HG03280 (cell line): ENCODE measurements at regions not wholly inside any gene's neighbourhood (a gene's known extent, or its start where the extent isn't known, plus 50 kb on each side); places are given as distances from the start of the nearest gene placed in this dataset.

Experiments
- ATAC-seq: cut with Tn5 transposase; IDR thresholded peaks from one replicate; pipeline ENCODE4 v1.9.1; 2021; ENCODE audit warnings: mild to moderate bottlenecking, moderate library complexity; ENCODE audit not compliant: unreplicated experiment

GRCh38 chr11:15757048-15757698 lies 599.2 kb downstream of the SOX6 start:
- no peak for ATAC-seq

GRCh38 chr11:15758857-15759465 lies 597.4 kb downstream of the SOX6 start:
- no peak for ATAC-seq

DNA sequence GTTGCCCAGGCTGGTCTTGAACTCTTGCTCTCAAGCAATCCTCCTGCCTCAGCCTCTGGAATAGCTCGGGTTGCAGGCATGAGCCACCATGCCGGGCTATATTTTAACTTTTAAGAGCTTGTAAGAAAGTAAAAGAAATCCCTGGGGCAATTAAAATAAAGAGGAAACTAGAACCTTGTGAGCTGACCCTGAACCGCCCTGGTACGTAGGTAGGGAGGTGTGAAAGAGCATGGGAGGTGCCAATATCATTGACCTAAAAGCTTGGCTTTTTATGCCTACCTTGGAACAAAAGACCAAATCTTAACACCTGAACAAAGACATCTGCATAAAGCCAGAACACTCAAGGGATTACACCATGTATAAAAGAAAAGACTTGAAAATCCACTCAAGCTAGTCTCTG lies 595.1 kb downstream of the SOX6 start:
- no peak for ATAC-seq

- no peak for ATAC-seq
These were observed 592.0 kb downstream of the SOX6 start for GRCh38 chr11:15764326-15764725.

- ATAC-seq: no peak
These were observed 591.4 kb downstream of the SOX6 start for GRCh38 chr11:15764948-15765347.

- ATAC-seq: no peak
These were observed 590.8 kb downstream of the SOX6 start for GRCh38 chr11:15765530-15765929.

GRCh38 chr11:15768321-15768720 lies 588.0 kb downstream of the SOX6 start:
- no peak for ATAC-seq

- no peak for ATAC-seq
These were observed 587.1 kb downstream of the SOX6 start for GRCh38 chr11:15769203-15769602.

GRCh38 chr11:15770798-15771414 lies 585.4 kb downstream of the SOX6 start:
- ATAC-seq: peak; percentile 72

- no peak for ATAC-seq
These were observed 583.8 kb downstream of the SOX6 start for GRCh38 chr11:15772547-15772946.

DNA sequence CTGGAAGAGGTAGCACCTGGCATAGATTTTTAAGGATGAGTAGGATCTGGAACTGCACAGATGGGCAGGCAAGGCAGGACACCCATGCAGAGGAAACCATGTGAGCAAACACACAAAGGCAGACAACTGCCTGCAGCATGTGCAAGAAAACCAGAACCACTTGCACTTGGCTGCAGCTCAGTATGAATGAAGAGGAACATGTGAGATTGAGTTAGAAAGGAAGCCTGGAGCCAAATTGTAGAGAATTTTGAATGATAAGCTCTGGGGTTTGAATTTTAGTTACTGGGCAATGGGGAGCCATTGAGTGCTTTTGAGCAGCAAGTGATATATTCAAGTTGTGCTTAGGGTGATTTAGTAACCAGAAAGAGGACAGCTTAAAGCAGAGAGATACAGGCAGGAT lies 583.4 kb downstream of the SOX6 start:
- no peak for ATAC-seq

DNA sequence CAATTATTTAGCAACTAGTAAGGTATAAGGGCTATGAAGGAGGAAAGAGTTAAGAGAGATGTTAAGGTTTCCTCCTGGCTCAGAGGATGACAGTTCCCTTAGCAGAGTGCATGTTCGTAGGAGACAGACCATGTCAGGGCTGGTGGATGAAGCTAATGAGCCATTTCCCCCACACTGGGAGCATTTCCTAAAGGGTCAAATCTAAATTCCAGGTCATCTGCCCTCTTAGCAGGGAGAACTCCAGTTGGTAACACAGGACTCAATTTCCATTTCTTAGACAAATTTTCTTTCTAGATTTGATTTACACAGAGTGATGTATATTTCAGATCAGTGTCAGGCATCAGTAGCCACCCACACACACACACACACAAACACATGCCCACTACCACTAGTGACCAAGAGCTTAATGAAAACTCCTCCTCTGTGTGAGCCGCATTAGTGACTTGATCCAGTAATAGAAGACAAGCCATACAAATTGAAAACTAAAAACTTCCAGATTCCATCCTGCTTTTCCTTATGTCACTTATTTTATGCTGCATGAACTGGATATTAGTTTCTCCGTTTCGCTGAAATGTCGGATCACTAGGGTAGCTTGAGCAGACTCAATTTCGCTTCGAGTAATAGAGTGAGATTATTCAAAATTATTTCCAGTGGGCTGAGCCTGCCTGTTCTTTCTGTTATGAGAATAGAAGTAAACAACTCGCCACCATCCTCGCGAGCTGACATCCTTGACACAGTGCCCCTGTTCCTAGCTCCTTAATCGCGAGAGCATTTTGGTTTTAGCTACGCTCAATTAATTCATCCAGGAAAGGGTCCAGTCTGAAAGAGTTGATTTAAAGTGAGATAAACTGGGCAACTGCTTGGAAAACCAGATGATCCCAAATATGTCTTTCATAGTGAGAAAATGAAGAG lies 582.6 kb downstream of the SOX6 start:
- no peak for ATAC-seq

GRCh38 chr11:15774388-15774939 lies 581.9 kb downstream of the SOX6 start:
- no peak for ATAC-seq

DNA sequence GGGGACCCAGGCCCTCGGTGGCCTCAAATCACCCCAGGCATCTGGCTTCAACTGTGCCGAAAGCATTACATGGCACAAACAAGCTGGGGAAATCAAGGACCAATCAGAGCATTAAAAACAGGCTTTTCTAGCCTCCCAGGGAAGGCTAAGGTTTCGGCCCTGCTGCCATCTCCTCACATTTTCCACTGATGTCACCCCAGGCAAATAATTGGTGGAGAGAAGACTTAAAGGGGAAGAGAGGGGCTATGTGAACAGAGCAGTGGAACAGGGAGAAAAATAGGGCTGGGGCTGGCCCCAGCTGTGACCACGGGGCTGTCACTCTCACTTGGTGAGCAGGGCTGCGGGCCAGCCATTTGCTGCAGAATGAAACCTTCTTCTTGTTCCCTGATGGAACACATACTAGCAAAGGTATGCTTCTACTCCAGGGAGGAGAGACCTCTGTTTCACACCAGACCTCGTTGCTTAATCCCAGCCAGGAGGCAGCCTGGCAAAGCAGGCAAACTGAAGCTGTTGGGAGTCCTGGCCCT lies 581.3 kb downstream of the SOX6 start:
- ATAC-seq: no peak

GRCh38 chr11:15775797-15776196 lies 580.5 kb downstream of the SOX6 start:
- ATAC-seq: no peak

- ATAC-seq: no peak
These were observed 580.0 kb downstream of the SOX6 start for GRCh38 chr11:15776366-15776765.

DNA sequence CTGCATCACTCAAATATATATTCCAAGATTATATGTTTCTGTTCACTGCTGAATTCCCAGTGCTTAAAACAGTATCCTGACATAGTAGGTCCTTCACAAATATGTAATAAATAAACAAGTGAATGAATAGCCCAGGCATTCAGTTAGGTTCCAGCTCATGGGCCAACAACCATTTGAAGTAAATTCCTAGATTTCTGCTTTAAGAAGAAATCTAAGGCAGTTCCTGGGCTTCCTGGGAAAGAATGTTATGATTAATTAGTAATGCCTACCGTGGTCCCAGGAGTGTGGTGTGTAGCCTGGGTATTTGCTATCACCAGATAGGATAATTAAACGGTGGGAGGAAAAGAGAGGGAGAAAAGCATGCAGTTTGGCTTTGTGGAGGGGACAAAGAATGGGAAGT lies 576.8 kb downstream of the SOX6 start:
- ATAC-seq: no peak

GRCh38 chr11:15780382-15780781 lies 576.0 kb downstream of the SOX6 start:
- no peak for ATAC-seq

- no peak for ATAC-seq
These were observed 575.5 kb downstream of the SOX6 start for GRCh38 chr11:15780837-15781236.

DNA sequence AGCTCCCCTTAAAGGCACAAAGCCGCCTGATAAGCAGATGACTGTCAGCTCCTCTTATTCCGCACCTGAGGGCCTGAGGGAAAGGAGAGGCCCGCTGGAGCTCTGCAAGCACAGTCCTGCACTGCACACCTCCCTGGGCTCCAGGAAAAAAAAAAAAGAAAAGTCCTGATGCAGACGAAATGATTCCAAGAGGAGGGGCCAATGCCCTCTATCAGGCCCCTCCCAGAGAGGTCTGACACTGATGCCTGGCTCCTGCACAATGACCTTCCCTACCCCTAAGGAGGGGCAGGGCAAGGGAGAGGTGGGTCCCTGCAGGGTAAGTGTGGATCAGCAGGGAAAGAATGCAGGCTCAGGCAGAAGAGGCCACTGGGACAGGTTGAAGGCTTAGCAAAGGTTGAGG lies 572.7 kb downstream of the SOX6 start:
- ATAC-seq: no peak
